ENCODE measurements at regions not wholly inside any gene's neighbourhood (a gene's known extent, or its start where the extent isn't known, plus 50 kb on each side); places are given as distances from the start of the nearest gene placed in this dataset.

- no peak for DNase-seq (ENCODE audit: low spot score)
- no peak overlapping the region for H3K4me3 ChIP-seq (ENCODE audit: low read depth, low read length, poor library complexity, severe bottlenecking)
- H3K9me3 ChIP-seq (ENCODE audit: low read length): no peaks in the 10 kb centered on the region
- TF ChIP-seq EZH2phosphoT487 (IDR thresholded peaks at IDR 0.05; ENCODE audit: borderline replicate concordance, low read depth, low read length) (no peak), CTCF (conservative IDR thresholded peaks at IDR 0.05; ENCODE audit: low read length) (no peak)
- CTCF ChIA-PET (ENCODE audit: unreplicated experiment): no interaction called here
- no peak overlapping the region for H3K4me2 ChIP-seq (ENCODE audit: low read length)
- no peaks in the 10 kb centered on the region for H3K9me2 ChIP-seq (ENCODE audit: insufficient read depth, low read length)
- POLR2A ChIA-PET: no interaction called here
- H3K4me1 ChIP-seq (ENCODE audit: insufficient read depth, low read length, poor library complexity, severe bottlenecking): no peaks in the 10 kb centered on the region
- no peaks in the 10 kb centered on the region for H4K20me1 ChIP-seq (ENCODE audit: insufficient read depth, low read length)
- H2AFZ ChIP-seq (ENCODE audit: low read length): no peak overlapping the region
- no peaks in the 10 kb centered on the region for H3K79me2 ChIP-seq (ENCODE audit: insufficient read depth, low read depth, low read length)
- no TSS peak for BruUV-seq (replicated peaks)
- no peaks in the 10 kb centered on the region for H3K36me3 ChIP-seq (ENCODE audit: insufficient read depth, low read length)
- intact Hi-C loops (cut with micrococcal nuclease; ENCODE audit: unreplicated experiment): no loop called here
- H3K27ac ChIP-seq (ENCODE audit: low read depth, low read length, poor library complexity, severe bottlenecking): no peak overlapping the region
Measured at GRCh38 chr5:8598996-8599395, 730.0 kb downstream of the MTRR start.

GRCh38 chr5:8600843-8601242, 731.9 kb downstream of the MTRR start:
- Histone ChIP-seq H3K4me1 (ENCODE audit: insufficient read depth, low read length, poor library complexity, severe bottlenecking) (no peaks in the 10 kb centered on the region), H2AFZ (ENCODE audit: low read length) (no peak overlapping the region), H3K4me2 (ENCODE audit: low read length) (no peak overlapping the region), H3K79me2 (ENCODE audit: insufficient read depth, low read depth, low read length) (no peaks in the 10 kb centered on the region), H3K36me3 (ENCODE audit: insufficient read depth, low read length) (no peaks in the 10 kb centered on the region), H3K9me3 (ENCODE audit: low read length) (no peaks in the 10 kb centered on the region), H3K4me3 (ENCODE audit: low read depth, low read length, poor library complexity, severe bottlenecking) (no peak overlapping the region), H3K9me2 (ENCODE audit: insufficient read depth, low read length) (no peaks in the 10 kb centered on the region), H3K27ac (ENCODE audit: low read depth, low read length, poor library complexity, severe bottlenecking) (no peak overlapping the region), H4K20me1 (ENCODE audit: insufficient read depth, low read length) (no peaks in the 10 kb centered on the region)
- intact Hi-C loops (cut with micrococcal nuclease; ENCODE audit: unreplicated experiment): no loop called here
- CTCF ChIA-PET (ENCODE audit: unreplicated experiment): no interaction called here
- BruUV-seq (replicated peaks): no TSS peak
- DNase-seq (ENCODE audit: low spot score): no peak
- POLR2A ChIA-PET: no interaction called here
- TF ChIP-seq CTCF (conservative IDR thresholded peaks at IDR 0.05; ENCODE audit: low read length): no peak
- TF ChIP-seq EZH2phosphoT487 (IDR thresholded peaks at IDR 0.05; ENCODE audit: borderline replicate concordance, low read depth, low read length): no peak

GRCh38 chr5:8601831-8602354, 732.9 kb downstream of the MTRR start:
- Histone ChIP-seq H3K4me3 (ENCODE audit: low read depth, low read length, poor library complexity, severe bottlenecking) (no peak overlapping the region), H3K4me1 (ENCODE audit: insufficient read depth, low read length, poor library complexity, severe bottlenecking) (no peaks in the 10 kb centered on the region), H3K9me3 (ENCODE audit: low read length) (no peaks in the 10 kb centered on the region), H3K27ac (ENCODE audit: low read depth, low read length, poor library complexity, severe bottlenecking) (no peak overlapping the region), H3K9me2 (ENCODE audit: insufficient read depth, low read length) (no peaks in the 10 kb centered on the region), H2AFZ (ENCODE audit: low read length) (no peak overlapping the region), H3K36me3 (ENCODE audit: insufficient read depth, low read length) (no peaks in the 10 kb centered on the region), H3K79me2 (ENCODE audit: insufficient read depth, low read depth, low read length) (no peaks in the 10 kb centered on the region), H4K20me1 (ENCODE audit: insufficient read depth, low read length) (no peaks in the 10 kb centered on the region), H3K4me2 (ENCODE audit: low read length) (no peak overlapping the region)
- CTCF ChIA-PET (ENCODE audit: unreplicated experiment): no interaction called here
- POLR2A ChIA-PET: no interaction called here
- BruUV-seq (replicated peaks): no TSS peak
- intact Hi-C loops (cut with micrococcal nuclease; ENCODE audit: unreplicated experiment): no loop called here
- DNase-seq (ENCODE audit: low spot score): no peak
- TF ChIP-seq CTCF (conservative IDR thresholded peaks at IDR 0.05; ENCODE audit: low read length) (no peak), EZH2phosphoT487 (IDR thresholded peaks at IDR 0.05; ENCODE audit: borderline replicate concordance, low read depth, low read length) (no peak)
